Caco-2 (cell line): ENCODE measurements at regions not wholly inside any gene's neighbourhood (a gene's known extent, or its start where the extent isn't known, plus 50 kb on each side); places are given as distances from the start of the nearest gene placed in this dataset.

Source experiments
- BruUV-seq: library from RNA; stranded (reverse); fragments of 400-500 nt; replicated peaks from 2 replicates; lab custom pipeline; 2021; lab: Mats Ljungman, UMichigan
- CTCF ChIA-PET: fragments of 300-600 bp; sonication (Branson Sonifier 250); formaldehyde crosslinking; loops from one replicate; lab custom pipeline; 2022; ENCODE audit warnings: antibody characterized with exemption; lab: Charles Lee
- POLR2A ChIA-PET: fragments of 300-600 bp; sonication (Branson Sonifier 250); formaldehyde crosslinking; loops from one replicate; lab custom pipeline; 2022; ENCODE audit warnings: antibody characterized with exemption; lab: Charles Lee
- DNase-seq, 2 experiments: peaks; one replicate each; pipeline versions ENCODE4 v3.0.0 to v3.0.0-alpha.2; 2020 to 2022
- H3K27me3 ChIP-seq: replicated peaks from 2 replicates; pipeline ENCODE4 v1.6.0; 2011; ENCODE audit warnings: low read length; ENCODE audit not compliant: control insufficient read depth, insufficient read depth
- H3K36me3 ChIP-seq: 2 replicates; pipeline ENCODE4 v1.5.1; 2011; ENCODE audit warnings: low read length; ENCODE audit not compliant: control insufficient read depth, insufficient read depth
- H3K4me1 ChIP-seq: fragments of 250-450 bp; sonication (Bioruptor Pico); 2 replicates; pipeline ENCODE4 v1.5.1; 2020; ENCODE audit warnings: mild to moderate bottlenecking
- H3K4me3 ChIP-seq: 2 replicates; pipeline ENCODE4 v1.5.1; 2011; ENCODE audit warnings: low read depth, mild to moderate bottlenecking, control low read depth, low read length
- H3K9me3 ChIP-seq: fragments of 250-450 bp; sonication (Bioruptor Pico); 2 replicates; pipeline ENCODE4 v1.5.1; 2020; ENCODE audit warnings: mild to moderate bottlenecking, moderate library complexity
- H3K27ac Mint-ChIP-seq: one replicate; pipeline ENCODE4 v1.8.0; 2022; ENCODE audit warnings: mixed read lengths; ENCODE audit not compliant: unreplicated experiment
- H3K27me3 Mint-ChIP-seq: one replicate; pipeline ENCODE4 v1.8.0; 2022; ENCODE audit warnings: mixed read lengths; ENCODE audit not compliant: insufficient read depth, unreplicated experiment
- H3K36me3 Mint-ChIP-seq: one replicate; pipeline ENCODE4 v1.8.0; 2022; ENCODE audit warnings: mild to moderate bottlenecking, mixed read lengths; ENCODE audit not compliant: insufficient read depth, unreplicated experiment
- H3K4me1 Mint-ChIP-seq: one replicate; pipeline ENCODE4 v1.8.0; 2022; ENCODE audit warnings: low read depth, mixed read lengths; ENCODE audit not compliant: unreplicated experiment
- H3K4me3 Mint-ChIP-seq: one replicate; pipeline ENCODE4 v1.8.0; 2022; ENCODE audit warnings: mild to moderate bottlenecking, moderate library complexity, mixed read lengths; ENCODE audit not compliant: unreplicated experiment
- H3K9me3 Mint-ChIP-seq: one replicate; pipeline ENCODE4 v1.8.0; 2022; ENCODE audit warnings: mixed read lengths; ENCODE audit not compliant: unreplicated experiment
- intact Hi-C: fragments of 100-400 bp; cut with micrococcal nuclease; formaldehyde crosslinking; loops from one replicate; pipeline ENCODE4 v1.10.0; 2022; ENCODE audit not compliant: unreplicated experiment
- TF ChIP-seq, protein P1 (sequence below), 2 experiments: fragments of 200-600 bp in 1 of 2; IDR thresholded peaks; 1 replicate in 1 of 2; 2 replicates in 1 of 2; pipeline versions ENCODE4 v1.5.1 to v1.8.0; 2011 to 2022; ENCODE audit warnings: antibody characterized with exemption in 1 of 2, control low read depth in 1 of 2, inconsistent platforms in 1 of 2, low read depth in 1 of 2, low read length in 1 of 2, mild to moderate bottlenecking in 1 of 2, moderate library complexity in 1 of 2; ENCODE audit not compliant: insufficient read depth in 1 of 2, severe bottlenecking in 1 of 2, unreplicated experiment in 1 of 2

DNA sequence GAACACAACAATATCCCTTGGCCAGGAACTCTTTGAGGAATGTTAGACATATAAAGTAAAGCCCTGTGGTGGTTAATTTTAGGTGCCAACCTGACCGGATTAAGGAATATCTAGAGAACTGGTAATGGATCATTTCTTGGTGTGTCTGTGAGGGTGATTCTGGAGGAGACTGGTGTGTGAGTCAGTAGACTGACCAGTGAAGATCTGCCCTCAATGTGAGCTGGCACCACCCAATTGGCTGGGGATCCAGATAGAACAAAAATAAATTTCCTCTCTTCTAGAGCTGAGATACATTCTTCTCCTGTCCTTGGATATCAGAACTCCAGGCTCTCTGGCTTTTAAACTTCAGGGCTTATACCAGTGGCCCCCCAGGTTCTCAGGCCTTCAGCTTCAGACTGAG is 56.2 kb upstream of the TNPO1 start:
- POLR2A ChIA-PET: no interaction called here
- Mint-ChIP-seq H3K36me3 (no peaks in the 10 kb centered on the region), H3K27me3 (peaks cover 6% of the 10 kb centered on the region), H3K4me3 (no peak overlapping the region), H3K27ac (no peak overlapping the region), H3K4me1 (no peaks in the 10 kb centered on the region), H3K9me3 (no peaks in the 10 kb centered on the region)
- no TSS peak for BruUV-seq
- H3K4me1 ChIP-seq: no peaks in the 10 kb centered on the region
- TF ChIP-seq, protein P1, sequence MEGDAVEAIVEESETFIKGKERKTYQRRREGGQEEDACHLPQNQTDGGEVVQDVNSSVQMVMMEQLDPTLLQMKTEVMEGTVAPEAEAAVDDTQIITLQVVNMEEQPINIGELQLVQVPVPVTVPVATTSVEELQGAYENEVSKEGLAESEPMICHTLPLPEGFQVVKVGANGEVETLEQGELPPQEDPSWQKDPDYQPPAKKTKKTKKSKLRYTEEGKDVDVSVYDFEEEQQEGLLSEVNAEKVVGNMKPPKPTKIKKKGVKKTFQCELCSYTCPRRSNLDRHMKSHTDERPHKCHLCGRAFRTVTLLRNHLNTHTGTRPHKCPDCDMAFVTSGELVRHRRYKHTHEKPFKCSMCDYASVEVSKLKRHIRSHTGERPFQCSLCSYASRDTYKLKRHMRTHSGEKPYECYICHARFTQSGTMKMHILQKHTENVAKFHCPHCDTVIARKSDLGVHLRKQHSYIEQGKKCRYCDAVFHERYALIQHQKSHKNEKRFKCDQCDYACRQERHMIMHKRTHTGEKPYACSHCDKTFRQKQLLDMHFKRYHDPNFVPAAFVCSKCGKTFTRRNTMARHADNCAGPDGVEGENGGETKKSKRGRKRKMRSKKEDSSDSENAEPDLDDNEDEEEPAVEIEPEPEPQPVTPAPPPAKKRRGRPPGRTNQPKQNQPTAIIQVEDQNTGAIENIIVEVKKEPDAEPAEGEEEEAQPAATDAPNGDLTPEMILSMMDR (IDR thresholded peaks at IDR 0.05; ENCODE audit: insufficient read depth in 1 of 2, low read depth in 1 of 2, low read length in 1 of 2, severe bottlenecking in 1 of 2, unreplicated experiment in 1 of 2): no peak
- intact Hi-C loops: no loop called here
- H3K27me3 ChIP-seq: no peaks in the 10 kb centered on the region
- DNase-seq: no peak
- H3K36me3 ChIP-seq: no peaks in the 10 kb centered on the region
- CTCF ChIA-PET: no interaction called here
- no peaks in the 10 kb centered on the region for H3K9me3 ChIP-seq
- H3K4me3 ChIP-seq: no peak overlapping the region

DNA sequence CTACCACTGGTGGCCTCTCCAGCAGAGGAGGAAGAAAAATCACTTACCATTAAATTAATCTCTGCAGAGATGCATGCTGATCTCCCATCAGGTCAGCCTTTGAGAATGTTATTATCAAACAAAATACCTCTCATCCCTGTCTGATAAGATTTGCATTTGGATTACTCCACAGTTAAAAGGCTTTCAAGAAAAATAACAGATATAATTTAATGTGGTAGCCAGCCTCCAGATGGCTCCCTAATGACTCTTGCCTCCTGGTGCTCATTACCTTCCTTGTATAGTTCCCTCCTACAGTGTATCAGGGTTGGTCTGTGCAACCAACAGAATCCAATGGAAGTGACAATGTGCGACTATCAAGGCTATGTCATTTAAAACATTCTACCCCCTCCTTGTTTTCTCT is 63.6 kb upstream of the TNPO1 start:
- TF ChIP-seq, protein P1 (IDR thresholded peaks at IDR 0.05; ENCODE audit: insufficient read depth in 1 of 2, low read depth in 1 of 2, low read length in 1 of 2, severe bottlenecking in 1 of 2, unreplicated experiment in 1 of 2): peak in 1 of 2 experiments; percentile 3
- no peaks in the 10 kb centered on the region for H3K27me3 Mint-ChIP-seq
- H3K4me3 Mint-ChIP-seq: no peak overlapping the region
- no peak for DNase-seq
- Histone ChIP-seq H3K27me3 (no peaks in the 10 kb centered on the region), H3K36me3 (no peaks in the 10 kb centered on the region), H3K9me3 (no peaks in the 10 kb centered on the region), H3K4me3 (no peak overlapping the region), H3K4me1 (no peaks in the 10 kb centered on the region)
- intact Hi-C loops: loop anchor here (1.0 kb wide), 1 partner anchor 66 kb away; no protein-coding TSS in a partner anchor
- POLR2A ChIA-PET: interaction anchor here (0.5 kb wide), 1 partner anchor 505 kb away, joined by 7 read pairs; no protein-coding TSS in a partner anchor
- CTCF ChIA-PET: no interaction called here
- no peaks in the 10 kb centered on the region for H3K9me3 Mint-ChIP-seq
- no peak overlapping the region for H3K27ac Mint-ChIP-seq
- H3K36me3 Mint-ChIP-seq: no peaks in the 10 kb centered on the region
- no TSS peak for BruUV-seq
- no peaks in the 10 kb centered on the region for H3K4me1 Mint-ChIP-seq

DNA sequence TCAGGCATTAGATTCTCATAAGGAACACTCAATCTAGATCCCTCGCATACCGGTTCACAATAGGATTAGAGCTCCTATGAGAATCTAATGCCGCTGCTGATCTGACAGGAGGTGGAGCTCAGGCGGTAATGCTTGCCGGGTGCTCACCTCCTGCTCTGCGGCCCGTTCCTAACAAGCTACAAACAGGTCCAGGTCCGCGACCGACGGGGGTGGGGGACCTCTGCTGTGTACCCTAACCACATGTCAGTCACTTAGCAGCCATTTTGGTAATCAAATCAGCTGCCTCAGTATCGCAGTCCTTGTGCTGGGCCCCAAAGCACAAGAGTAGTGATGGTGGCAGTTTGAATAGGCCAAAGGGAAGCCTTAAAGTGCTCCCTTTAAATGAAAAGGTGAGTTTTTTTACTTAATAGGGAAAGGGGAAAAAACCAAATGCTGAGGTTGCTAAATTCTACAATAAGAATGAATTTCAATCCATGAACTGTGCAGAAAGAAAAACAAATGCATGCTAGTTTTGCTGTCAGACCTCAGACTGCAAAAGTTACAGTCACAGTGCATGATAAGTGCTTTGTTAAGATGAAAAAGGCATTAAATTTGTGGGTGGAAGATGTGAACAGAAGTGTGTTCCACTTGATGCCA is 67.0 kb upstream of the TNPO1 start:
- Mint-ChIP-seq H3K27me3 (peaks cover 3% of the 10 kb centered on the region), H3K4me3 (no peak overlapping the region), H3K9me3 (no peaks in the 10 kb centered on the region), H3K4me1 (no peaks in the 10 kb centered on the region), H3K27ac (no peak overlapping the region), H3K36me3 (no peaks in the 10 kb centered on the region)
- BruUV-seq: no TSS peak
- ChIA-PET POLR2A (no interaction called here), CTCF (no interaction called here)
- TF ChIP-seq, protein P1 (IDR thresholded peaks at IDR 0.05; ENCODE audit: insufficient read depth in 1 of 2, low read depth in 1 of 2, low read length in 1 of 2, severe bottlenecking in 1 of 2, unreplicated experiment in 1 of 2): no peak
- Histone ChIP-seq H3K4me3 (no peak overlapping the region), H3K4me1 (no peaks in the 10 kb centered on the region), H3K9me3 (no peaks in the 10 kb centered on the region), H3K36me3 (no peaks in the 10 kb centered on the region), H3K27me3 (no peaks in the 10 kb centered on the region)
- DNase-seq: no peak
- intact Hi-C loops: no loop called here
